ENCODE measurements at regions not wholly inside any gene's neighbourhood (a gene's known extent, or its start where the extent isn't known, plus 50 kb on each side); places are given as distances from the start of the nearest gene placed in this dataset.

DNA sequence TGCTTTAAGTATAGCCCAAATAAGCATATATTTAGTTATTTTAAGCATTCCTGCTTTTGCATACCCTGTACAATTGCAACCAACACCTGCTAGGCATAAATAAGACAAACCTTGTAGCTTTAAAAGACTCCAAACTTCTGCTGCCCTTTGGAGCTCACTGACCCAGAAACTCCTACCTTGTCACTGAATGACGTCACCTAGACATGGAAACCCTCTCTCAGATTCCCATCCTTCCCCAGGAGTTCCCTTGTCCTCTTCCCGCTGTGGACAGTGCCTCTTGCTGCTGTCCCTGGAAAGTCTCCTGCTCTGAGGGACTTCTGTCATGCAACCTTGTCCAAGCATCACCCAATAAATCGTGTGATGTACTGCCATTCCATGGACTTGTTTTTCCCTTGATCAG is 507.2 kb downstream of the GRXCR1 start:
- Histone ChIP-seq H3K27ac (no peak overlapping the region), H3K27me3 (no peaks in the 10 kb centered on the region), H3K9me3 (no peaks in the 10 kb centered on the region), H3K36me3 (no peaks in the 10 kb centered on the region), H3K4me1 (no peaks in the 10 kb centered on the region), H3K4me3 (replicated peaks in 1 of 3) (no peak overlapping the region)
- TF ChIP-seq POLR2A (IDR thresholded peaks at IDR 0.05), result no peak
- TF ChIP-seq, protein P1, sequence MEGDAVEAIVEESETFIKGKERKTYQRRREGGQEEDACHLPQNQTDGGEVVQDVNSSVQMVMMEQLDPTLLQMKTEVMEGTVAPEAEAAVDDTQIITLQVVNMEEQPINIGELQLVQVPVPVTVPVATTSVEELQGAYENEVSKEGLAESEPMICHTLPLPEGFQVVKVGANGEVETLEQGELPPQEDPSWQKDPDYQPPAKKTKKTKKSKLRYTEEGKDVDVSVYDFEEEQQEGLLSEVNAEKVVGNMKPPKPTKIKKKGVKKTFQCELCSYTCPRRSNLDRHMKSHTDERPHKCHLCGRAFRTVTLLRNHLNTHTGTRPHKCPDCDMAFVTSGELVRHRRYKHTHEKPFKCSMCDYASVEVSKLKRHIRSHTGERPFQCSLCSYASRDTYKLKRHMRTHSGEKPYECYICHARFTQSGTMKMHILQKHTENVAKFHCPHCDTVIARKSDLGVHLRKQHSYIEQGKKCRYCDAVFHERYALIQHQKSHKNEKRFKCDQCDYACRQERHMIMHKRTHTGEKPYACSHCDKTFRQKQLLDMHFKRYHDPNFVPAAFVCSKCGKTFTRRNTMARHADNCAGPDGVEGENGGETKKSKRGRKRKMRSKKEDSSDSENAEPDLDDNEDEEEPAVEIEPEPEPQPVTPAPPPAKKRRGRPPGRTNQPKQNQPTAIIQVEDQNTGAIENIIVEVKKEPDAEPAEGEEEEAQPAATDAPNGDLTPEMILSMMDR (IDR thresholded peaks at IDR 0.05), result no peak
- intact Hi-C loops (cut with DNase I), result no loop called here
- no peak for DNase-seq
- 68 to 80% methylated on average over 3 of the region's 3 CpGs for WGBS, 2 donors

DNA sequence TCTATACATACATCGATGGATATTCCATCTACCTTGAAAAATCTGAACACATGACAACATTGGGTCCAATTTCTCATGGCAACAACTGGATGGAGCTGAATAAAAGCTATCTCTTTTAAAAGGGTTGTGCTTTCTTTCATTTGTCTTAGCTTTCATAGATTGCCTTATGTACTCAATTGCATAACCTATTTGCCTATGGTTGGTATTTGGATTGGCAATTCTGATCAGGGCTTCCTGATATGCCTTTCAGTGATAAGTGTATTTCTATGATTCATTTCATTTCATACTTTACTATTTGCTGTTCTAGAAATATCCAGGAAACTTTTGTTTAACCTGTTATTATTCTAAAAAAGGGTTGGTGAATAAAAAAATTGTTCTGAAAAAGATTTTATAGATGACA is 509.9 kb downstream of the GRXCR1 start:
- intact Hi-C loops (cut with DNase I), result no loop called here
- no peaks in the 10 kb centered on the region for H3K36me3 ChIP-seq
- no peaks in the 10 kb centered on the region for H3K4me1 ChIP-seq
- TF ChIP-seq, protein P1 (IDR thresholded peaks at IDR 0.05), result no peak
- no peak for TF ChIP-seq POLR2A (IDR thresholded peaks at IDR 0.05)
- H3K27ac ChIP-seq, result no peak overlapping the region
- DNase-seq, result no peak
- no peak overlapping the region for H3K4me3 ChIP-seq (replicated peaks in 1 of 3)
- WGBS, 2 donors, result 79 to 91% methylated on average over 1 of the region's 1 CpG
- H3K27me3 ChIP-seq, result no peaks in the 10 kb centered on the region
- no peaks in the 10 kb centered on the region for H3K9me3 ChIP-seq

DNA sequence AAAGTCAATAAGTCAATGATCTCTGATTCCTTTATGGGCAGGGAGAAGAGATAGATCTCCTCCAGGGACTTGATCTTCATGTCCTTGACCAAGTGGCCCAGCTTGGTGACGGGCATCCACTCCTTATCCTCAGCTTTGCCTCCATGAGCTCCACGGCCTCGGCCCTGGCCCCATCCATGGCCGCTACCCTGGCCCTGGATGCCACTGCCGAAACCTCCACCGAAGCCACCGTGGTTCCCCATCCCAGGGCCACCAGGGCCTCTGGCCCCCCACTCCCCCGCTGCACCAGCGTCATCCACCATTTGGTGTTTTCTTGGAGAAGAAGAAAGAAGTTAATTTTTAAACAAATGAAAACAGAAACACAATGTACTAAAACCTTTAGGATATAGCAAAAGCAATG is 518.1 kb downstream of the GRXCR1 start:
- intact Hi-C loops (cut with DNase I), result no loop called here
- H3K36me3 ChIP-seq, result no peaks in the 10 kb centered on the region
- H3K4me3 ChIP-seq (replicated peaks in 1 of 3), result no peak overlapping the region
- no peak overlapping the region for H3K27ac ChIP-seq
- H3K4me1 ChIP-seq, result no peaks in the 10 kb centered on the region
- no peak for DNase-seq
- no peaks in the 10 kb centered on the region for H3K9me3 ChIP-seq
- no peak for TF ChIP-seq POLR2A (IDR thresholded peaks at IDR 0.05)
- TF ChIP-seq, protein P1 (IDR thresholded peaks at IDR 0.05), result no peak
- WGBS, 2 donors, result 96 to 97% methylated on average over 8 to 9 of the region's 9 CpGs
- no peaks in the 10 kb centered on the region for H3K27me3 ChIP-seq

DNA sequence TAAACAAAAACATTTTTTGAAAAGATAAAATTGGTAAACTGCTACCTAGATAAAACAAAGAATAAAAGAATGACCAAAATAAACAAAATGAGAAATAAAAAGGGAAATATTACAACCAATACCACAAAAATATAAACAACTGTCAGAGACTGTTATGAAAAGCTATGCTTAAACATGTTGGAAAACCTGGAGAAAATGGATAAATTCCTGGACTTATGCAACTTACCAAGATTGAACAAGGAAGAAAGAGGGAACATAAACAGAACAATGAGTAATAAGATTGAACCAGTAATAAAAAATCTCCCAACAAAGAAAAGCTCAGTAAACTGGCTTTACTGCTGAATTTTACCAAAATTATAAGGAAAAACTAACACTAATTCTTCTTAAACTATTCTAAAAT is 518.7 kb downstream of the GRXCR1 start:
- intact Hi-C loops (cut with DNase I), result no loop called here
- no peak for DNase-seq
- Histone ChIP-seq H3K27ac (no peak overlapping the region), H3K36me3 (no peaks in the 10 kb centered on the region), H3K4me3 (replicated peaks in 1 of 3) (no peak overlapping the region), H3K9me3 (no peaks in the 10 kb centered on the region), H3K4me1 (no peaks in the 10 kb centered on the region), H3K27me3 (no peaks in the 10 kb centered on the region)
- TF ChIP-seq, protein P1 (IDR thresholded peaks at IDR 0.05), result no peak

DNA sequence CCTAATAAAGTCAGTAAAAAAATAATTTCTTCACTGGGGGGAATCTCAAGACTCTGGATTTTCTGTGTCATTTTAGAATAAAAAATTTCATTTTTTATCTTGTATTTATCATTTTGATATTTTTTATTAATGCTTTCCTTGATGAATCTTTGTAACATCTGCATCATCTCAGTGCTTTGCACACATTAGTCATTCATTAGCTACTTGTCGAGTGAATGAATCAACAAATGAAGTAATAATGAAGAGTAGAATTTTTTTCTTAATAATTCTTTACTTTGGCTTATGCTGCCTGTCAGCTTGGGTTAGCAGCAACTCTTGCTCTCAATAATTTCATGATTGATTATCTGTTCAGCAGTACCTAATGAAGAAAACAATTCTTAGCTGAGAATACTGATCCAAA is 530.8 kb downstream of the GRXCR1 start:
- intact Hi-C loops (cut with DNase I), result no loop called here
- 78% methylated on average over 1 of the region's 1 CpG for WGBS, 2 donors
- H3K9me3 ChIP-seq, result no peaks in the 10 kb centered on the region
- no peaks in the 10 kb centered on the region for H3K27me3 ChIP-seq
- DNase-seq, result no peak
- TF ChIP-seq, protein P1 (IDR thresholded peaks at IDR 0.05), result no peak
- TF ChIP-seq POLR2A (IDR thresholded peaks at IDR 0.05), result no peak
- no peak overlapping the region for H3K27ac ChIP-seq
- H3K4me1 ChIP-seq, result no peaks in the 10 kb centered on the region
- H3K4me3 ChIP-seq (replicated peaks in 1 of 3), result no peak overlapping the region
- no peaks in the 10 kb centered on the region for H3K36me3 ChIP-seq
